HG03469 (cell line): ENCODE measurements at regions not wholly inside any gene's neighbourhood (a gene's known extent, or its start where the extent isn't known, plus 50 kb on each side); places are given as distances from the start of the nearest gene placed in this dataset.
A peak's percentile ranks its signal among the peaks of the same experiment; 100 is the strongest.
"Not testable (repeated sequence)": the region's sequence is repeated elsewhere in the genome, so short reads cannot be mapped to it uniquely, and the experiment has no call there.

Experiments
- ATAC-seq: cut with Tn5 transposase; IDR thresholded peaks from one replicate; pipeline ENCODE4 v1.9.1; 2021; ENCODE audit warnings: mild to moderate bottlenecking, moderate library complexity, moderate number of reproducible peaks; ENCODE audit not compliant: unreplicated experiment

DNA sequence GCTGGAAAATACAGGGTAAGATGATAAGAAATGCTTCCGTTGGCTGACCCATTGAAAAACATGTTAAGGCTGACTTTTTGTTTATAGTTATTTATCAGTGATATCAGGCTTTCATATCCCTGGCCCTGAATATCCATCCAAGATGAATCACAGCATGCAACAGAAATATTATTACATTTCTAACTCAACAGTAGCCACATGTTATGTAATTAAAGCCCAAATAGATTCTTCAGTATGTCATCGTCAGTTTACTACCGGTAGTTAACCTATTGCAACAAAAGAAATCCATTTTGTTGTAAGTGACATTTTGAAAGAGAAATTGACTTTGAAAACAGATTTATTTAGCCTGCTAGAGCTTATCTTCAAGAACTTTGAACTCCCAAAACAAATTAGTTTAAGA, 354.1 kb upstream of the CELF2 start:
- ATAC-seq = no peak

- ATAC-seq = no peak
These were observed 351.9 kb upstream of the CELF2 start for GRCh38 chr10:10665750-10666149.

GRCh38 chr10:10667466-10667865, 350.2 kb upstream of the CELF2 start:
- ATAC-seq = no peak

GRCh38 chr10:10676972-10677371, 340.7 kb upstream of the CELF2 start:
- no peak for ATAC-seq

DNA sequence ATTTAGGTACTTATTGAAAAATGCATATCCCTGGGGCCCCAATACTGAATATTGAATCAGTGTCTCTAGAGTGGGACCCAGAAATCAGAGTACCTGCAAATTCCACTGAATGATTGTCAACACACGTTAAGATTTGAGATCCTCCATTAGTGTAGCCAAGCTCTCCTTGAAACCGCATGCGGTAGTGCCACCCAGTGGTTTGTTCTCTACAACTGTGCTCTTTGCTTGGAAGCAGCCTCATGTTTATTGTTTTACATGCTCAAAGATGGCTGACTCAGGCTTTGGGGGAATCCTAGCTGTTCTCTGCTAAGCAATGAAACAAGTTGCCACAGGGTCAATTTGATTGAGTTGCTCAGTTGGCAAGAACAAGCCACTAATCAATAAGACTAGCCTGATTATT, 340.2 kb upstream of the CELF2 start:
- peak; percentile 69 for ATAC-seq

DNA sequence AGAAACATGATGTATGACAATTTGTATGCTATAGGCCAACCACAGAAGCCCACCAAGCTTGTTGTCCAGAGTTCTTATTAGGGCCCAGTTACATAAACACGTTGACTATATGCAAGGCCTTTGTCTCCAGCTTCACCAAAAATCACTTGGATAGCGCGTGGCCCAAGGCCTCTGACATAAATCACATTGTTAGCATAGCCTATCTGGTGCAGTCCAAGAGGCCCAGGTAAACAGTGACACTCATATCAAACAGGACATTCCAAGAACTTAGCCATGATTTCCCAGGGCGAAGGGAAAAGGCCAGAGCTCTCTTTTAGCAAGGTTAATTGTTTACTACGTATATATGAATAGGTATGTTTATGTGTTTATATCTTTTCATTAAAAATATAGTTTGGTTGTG, 337.2 kb upstream of the CELF2 start:
- ATAC-seq = no peak

GRCh38 chr10:10684972-10685371, 332.7 kb upstream of the CELF2 start:
- ATAC-seq = no peak

GRCh38 chr10:10685566-10685965, 332.1 kb upstream of the CELF2 start:
- ATAC-seq = peak; percentile 72

DNA sequence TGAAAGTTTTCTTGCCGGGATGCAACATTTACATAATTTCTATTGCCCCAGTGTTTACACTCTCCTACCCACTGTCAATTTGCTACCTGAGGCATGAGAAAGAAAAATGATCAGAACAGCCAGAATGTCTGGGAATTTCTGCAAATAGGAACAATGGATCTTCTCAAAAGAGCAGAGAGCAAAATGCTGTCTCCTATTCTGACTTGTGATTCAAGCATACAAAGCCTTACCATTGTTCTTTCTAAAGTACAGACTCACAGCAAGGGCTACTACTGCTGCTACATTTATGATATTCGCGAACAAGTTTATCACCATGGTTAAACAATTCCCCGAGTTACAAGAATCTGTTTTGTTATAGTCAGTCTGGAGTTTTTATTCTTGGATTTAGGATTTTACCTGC, 329.9 kb upstream of the CELF2 start:
- no peak for ATAC-seq

DNA sequence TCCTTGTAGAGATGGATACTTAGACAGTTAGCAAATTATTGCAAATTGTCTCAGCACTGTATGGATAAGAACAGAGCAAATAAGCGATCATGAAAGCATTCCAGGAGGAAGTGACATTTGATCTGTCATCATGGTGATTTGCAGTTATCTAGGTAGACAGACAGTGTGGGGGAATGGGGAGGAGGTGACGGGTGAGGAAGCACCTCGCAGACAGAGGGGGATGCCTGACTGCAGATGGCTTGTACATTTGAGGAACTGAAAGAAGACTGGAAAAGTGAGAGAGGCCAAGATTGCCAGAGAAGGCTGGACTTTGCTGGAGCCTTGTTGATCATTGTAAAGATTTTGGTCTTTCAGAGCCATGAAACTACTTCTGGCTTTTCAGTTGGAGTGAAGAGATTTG, 318.2 kb upstream of the CELF2 start:
- no peak for ATAC-seq

- ATAC-seq = no peak
These were observed 316.5 kb upstream of the CELF2 start for GRCh38 chr10:10701084-10701611.

DNA sequence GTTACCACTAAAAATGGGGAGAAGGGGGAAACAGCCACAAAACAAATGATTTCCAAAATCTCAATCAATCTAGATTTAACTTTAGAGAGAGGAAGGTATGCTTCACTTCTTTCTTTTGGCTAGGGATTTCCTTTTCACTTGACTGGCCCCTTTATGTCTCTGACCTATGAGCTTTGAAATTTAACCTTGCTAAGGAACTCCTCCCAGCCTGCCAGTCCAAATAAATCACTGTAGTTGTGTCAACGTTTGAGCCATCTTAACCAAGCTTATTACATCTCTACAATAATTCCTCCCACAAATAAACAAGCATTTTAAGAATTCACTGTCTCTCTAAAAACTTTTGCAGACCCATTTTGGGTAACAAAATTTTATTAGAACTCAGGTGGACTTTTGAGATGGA, 315.5 kb upstream of the CELF2 start:
- no peak for ATAC-seq

- no peak for ATAC-seq
These were observed 314.3 kb upstream of the CELF2 start for GRCh38 chr10:10703382-10703781.

DNA sequence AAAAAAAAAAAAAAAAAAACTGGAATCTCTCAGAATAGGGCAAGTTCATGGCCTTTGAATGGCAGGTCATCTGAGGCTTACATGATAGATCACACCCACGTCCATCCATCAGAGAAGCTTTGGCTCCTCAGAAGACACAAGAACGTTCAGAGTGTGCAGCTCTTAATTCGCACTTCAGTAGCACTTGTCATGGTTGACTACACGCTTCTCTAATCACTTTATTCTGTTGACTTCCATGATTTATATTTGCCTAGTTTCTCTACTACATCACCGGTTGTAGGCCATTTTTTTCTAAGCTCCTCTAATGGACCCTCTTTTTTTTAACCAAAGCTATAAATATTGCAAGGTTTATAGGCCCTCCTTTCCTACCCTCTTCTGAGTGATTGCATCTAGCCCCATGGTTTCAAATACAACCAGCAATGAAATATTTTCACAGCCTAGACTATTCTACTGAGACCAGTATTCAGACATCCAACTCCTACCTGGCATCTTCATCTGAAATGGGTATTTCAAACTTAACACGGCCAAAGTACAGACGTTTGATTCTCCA, 305.4 kb upstream of the CELF2 start:
- no peak for ATAC-seq

DNA sequence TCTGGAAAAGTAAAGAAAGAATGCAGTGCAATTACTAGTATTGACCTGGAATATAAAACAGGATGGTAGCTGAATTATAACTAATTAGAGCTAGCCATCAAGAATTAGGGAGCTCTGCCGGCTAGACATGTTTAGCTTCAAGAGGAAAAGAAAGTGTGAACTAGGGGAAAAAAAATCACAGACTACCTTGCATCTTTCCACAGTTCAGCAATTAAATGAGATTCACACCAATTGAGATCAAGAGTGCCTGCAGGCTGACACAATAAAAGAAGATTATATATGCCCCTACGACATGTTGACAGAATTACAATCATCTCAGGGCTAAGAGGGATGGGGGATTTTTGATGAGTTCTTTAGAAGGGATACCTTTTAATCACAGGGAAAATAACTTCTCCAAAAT, 303.3 kb upstream of the CELF2 start:
- no peak for ATAC-seq

- ATAC-seq = no peak
These were observed 300.7 kb upstream of the CELF2 start for GRCh38 chr10:10716972-10717371.

GRCh38 chr10:10722422-10722821, 295.2 kb upstream of the CELF2 start:
- no peak for ATAC-seq

GRCh38 chr10:10725196-10725595, 292.5 kb upstream of the CELF2 start:
- no peak for ATAC-seq

GRCh38 chr10:10726101-10726500, 291.6 kb upstream of the CELF2 start:
- ATAC-seq = no peak

GRCh38 chr10:10727411-10727810, 290.3 kb upstream of the CELF2 start:
- not testable (repeated sequence) for ATAC-seq

DNA sequence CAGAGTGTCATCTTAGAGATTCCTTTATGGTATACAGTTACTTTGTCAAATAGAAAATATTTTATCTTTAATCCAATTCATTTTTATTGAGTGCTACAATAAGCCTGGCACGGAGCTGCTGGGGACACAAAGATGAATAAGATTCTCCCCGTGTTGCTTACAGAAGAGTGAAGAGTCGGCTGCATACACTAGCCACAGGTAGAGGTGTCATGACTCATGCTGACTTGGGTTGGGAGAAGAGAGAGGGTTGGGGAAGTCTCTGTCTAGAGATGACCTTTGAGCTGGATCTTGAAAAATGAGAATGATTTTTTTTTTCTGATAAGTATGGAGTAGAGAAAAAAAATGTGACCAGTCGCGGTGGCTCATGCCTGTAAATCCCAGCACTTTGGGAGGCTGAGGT, 289.9 kb upstream of the CELF2 start:
- ATAC-seq = no peak

GRCh38 chr10:10730471-10731043, 287.1 kb upstream of the CELF2 start:
- ATAC-seq = no peak

GRCh38 chr10:10731366-10731765, 286.3 kb upstream of the CELF2 start:
- no peak for ATAC-seq
